ENCODE measurements at regions not wholly inside any gene's neighbourhood (a gene's known extent, or its start where the extent isn't known, plus 50 kb on each side); places are given as distances from the start of the nearest gene placed in this dataset.

- TF ChIP-seq, protein P1, sequence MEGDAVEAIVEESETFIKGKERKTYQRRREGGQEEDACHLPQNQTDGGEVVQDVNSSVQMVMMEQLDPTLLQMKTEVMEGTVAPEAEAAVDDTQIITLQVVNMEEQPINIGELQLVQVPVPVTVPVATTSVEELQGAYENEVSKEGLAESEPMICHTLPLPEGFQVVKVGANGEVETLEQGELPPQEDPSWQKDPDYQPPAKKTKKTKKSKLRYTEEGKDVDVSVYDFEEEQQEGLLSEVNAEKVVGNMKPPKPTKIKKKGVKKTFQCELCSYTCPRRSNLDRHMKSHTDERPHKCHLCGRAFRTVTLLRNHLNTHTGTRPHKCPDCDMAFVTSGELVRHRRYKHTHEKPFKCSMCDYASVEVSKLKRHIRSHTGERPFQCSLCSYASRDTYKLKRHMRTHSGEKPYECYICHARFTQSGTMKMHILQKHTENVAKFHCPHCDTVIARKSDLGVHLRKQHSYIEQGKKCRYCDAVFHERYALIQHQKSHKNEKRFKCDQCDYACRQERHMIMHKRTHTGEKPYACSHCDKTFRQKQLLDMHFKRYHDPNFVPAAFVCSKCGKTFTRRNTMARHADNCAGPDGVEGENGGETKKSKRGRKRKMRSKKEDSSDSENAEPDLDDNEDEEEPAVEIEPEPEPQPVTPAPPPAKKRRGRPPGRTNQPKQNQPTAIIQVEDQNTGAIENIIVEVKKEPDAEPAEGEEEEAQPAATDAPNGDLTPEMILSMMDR (conservative IDR thresholded peaks at IDR 0.05; ENCODE audit: low read depth, low read length): no peak
- H3K4me3 ChIP-seq (ENCODE audit: low read depth, low read length): no peak overlapping the region
- DNase-seq (ENCODE audit: low read depth): no peak
These were observed 179.6 kb upstream of the ARG1 start for GRCh38 chr6:131393433-131393832.

GRCh38 chr6:131394768-131395432 is 178.1 kb upstream of the ARG1 start:
- TF ChIP-seq, protein P1 (conservative IDR thresholded peaks at IDR 0.05; ENCODE audit: low read depth, low read length): no peak
- DNase-seq (ENCODE audit: low read depth): no peak
- H3K4me3 ChIP-seq (ENCODE audit: low read depth, low read length): no peak overlapping the region

- DNase-seq (ENCODE audit: low read depth): peak; percentile 16
- no peak overlapping the region for H3K4me3 ChIP-seq (ENCODE audit: low read depth, low read length)
- TF ChIP-seq, protein P1 (conservative IDR thresholded peaks at IDR 0.05; ENCODE audit: low read depth, low read length): no peak
These were observed 174.8 kb upstream of the ARG1 start for GRCh38 chr6:131398176-131398575.

- TF ChIP-seq, protein P1 (conservative IDR thresholded peaks at IDR 0.05; ENCODE audit: low read depth, low read length): no peak
- DNase-seq (ENCODE audit: low read depth): no peak
- no peak overlapping the region for H3K4me3 ChIP-seq (ENCODE audit: low read depth, low read length)
These were observed 173.6 kb upstream of the ARG1 start for GRCh38 chr6:131399433-131399832.

- peak; percentile 93 for DNase-seq (ENCODE audit: low read depth)
- TF ChIP-seq, protein P1 (conservative IDR thresholded peaks at IDR 0.05; ENCODE audit: low read depth, low read length): no peak
- H3K4me3 ChIP-seq (ENCODE audit: low read depth, low read length): no peak overlapping the region
These were observed 172.8 kb upstream of the ARG1 start for GRCh38 chr6:131400054-131400778.

DNA sequence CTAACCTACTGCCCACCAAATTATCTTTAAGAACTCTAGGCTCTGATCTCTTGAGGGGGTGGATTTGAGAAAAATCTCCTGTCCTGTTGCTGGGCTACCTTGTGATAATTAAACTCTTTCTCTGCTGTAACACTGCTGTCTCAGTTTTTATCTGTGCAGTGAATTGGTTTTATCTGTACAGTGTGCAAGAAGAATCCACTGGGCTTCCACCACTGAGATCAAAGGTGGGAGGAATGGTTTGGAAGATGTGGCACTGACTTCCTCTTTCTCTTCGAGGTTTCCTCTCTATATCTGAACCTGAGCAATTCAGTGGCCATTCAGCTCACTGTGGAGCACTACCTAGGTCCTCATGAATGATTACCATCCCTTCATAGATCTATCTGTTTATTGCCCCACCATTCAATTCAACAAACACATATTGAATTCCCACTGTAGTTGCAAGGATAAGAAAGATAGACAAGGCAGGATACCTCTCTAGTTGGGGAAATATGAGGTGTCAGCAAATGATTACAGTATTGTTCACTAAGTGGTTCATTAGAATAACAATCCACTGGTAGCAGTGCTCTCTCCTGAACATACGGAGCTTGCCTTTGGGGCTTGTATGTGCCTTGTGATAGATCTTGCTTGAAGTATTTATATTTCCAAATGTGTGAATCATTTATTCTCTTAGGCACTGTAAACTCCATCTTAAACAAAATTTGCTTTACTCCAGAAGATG is 172.1 kb upstream of the ARG1 start:
- no peak overlapping the region for H3K4me3 ChIP-seq (ENCODE audit: low read depth, low read length)
- no peak for DNase-seq (ENCODE audit: low read depth)
- TF ChIP-seq, protein P1 (conservative IDR thresholded peaks at IDR 0.05; ENCODE audit: low read depth, low read length): no peak

Data from choroid plexus epithelial cell (primary cell).